AG09309 (cell line): ENCODE measurements at regions not wholly inside any gene's neighbourhood (a gene's known extent, or its start where the extent isn't known, plus 50 kb on each side); places are given as distances from the start of the nearest gene placed in this dataset.
A peak's percentile ranks its signal among the peaks of the same experiment; 100 is the strongest.

ENCODE experiments used
- DNase-seq: peaks from one replicate; pipeline ENCODE4 v3.0.0-alpha.2; 2010; ENCODE audit warnings: low read depth
- H3K4me3 ChIP-seq: 2 replicates; pipeline ENCODE4 v1.5.1; 2011; ENCODE audit warnings: mild to moderate bottlenecking, low read depth, low read length, moderate library complexity; ENCODE audit not compliant: control insufficient read depth
- CTCF ChIP-seq: IDR thresholded peaks from 2 replicates; pipeline ENCODE4 v1.5.1; 2011; ENCODE audit warnings: mild to moderate bottlenecking, low read depth, low read length, inconsistent platforms; ENCODE audit not compliant: insufficient read depth, control insufficient read depth; ENCODE audit errors: missing control alignments

GRCh38 chr2:150046810-150047209 is 440.7 kb downstream of the RND3 start:
- DNase-seq = no peak
- TF ChIP-seq CTCF = no peak
- H3K4me3 ChIP-seq = peak overlapping the region; percentile 26

- peak overlapping the region; percentile 26 for H3K4me3 ChIP-seq
- TF ChIP-seq CTCF = no peak
- no peak for DNase-seq
Observed at GRCh38 chr2:150046211-150046610, 441.3 kb downstream of the RND3 start.

- no peak for TF ChIP-seq CTCF
- no peak for DNase-seq
- H3K4me3 ChIP-seq = no peak overlapping the region
Observed at GRCh38 chr2:150045601-150046000, 441.9 kb downstream of the RND3 start.

GRCh38 chr2:150043172-150043500 is 444.3 kb downstream of the RND3 start:
- no peak for DNase-seq
- H3K4me3 ChIP-seq = no peak overlapping the region
- TF ChIP-seq CTCF = no peak

GRCh38 chr2:150042500-150043171 is 444.8 kb downstream of the RND3 start:
- H3K4me3 ChIP-seq = no peak overlapping the region

GRCh38 chr2:150041722-150042425 is 445.6 kb downstream of the RND3 start:
- DNase-seq = no peak
- no peak for TF ChIP-seq CTCF
- H3K4me3 ChIP-seq = no peak overlapping the region

More at GRCh38 chr2:150042500-150043171, 444.8 kb downstream of the RND3 start:
- no peak for TF ChIP-seq CTCF
- DNase-seq = no peak

DNA sequence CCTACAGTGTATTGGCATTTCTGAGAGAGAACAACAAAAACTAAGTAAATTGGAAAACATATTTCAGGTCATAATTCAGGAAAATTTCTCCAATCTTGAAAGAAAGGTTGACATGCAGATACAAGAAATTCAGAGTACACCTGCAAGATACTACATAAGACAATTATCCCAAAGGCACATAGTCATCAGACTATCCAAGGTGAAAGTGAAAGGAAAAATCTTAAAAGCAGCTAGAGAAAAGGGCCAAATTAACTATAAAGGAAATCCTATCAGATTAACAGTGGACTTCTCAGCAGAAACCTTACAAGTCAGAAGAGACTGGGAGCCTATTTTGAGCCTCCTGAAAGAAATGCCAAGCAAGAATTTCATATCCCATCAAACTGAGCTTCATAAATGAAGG is 449.0 kb upstream of the MMADHC start:
- H3K4me3 ChIP-seq = no peak overlapping the region
- no peak for DNase-seq
- TF ChIP-seq CTCF = no peak
